Keratinocyte (primary cell): ENCODE measurements at regions not wholly inside any gene's neighbourhood (a gene's known extent, or its start where the extent isn't known, plus 50 kb on each side); places are given as distances from the start of the nearest gene placed in this dataset.

ENCODE experiments used
- EZH2 ChIP-seq: IDR thresholded peaks from one replicate; pipeline ENCODE4 v1.6.1; 2012; ENCODE audit warnings: inconsistent platforms, mild to moderate bottlenecking, low read length, moderate library complexity
- TF ChIP-seq, protein P1 (sequence below), 3 experiments: IDR thresholded peaks in 1 of 3; conservative IDR thresholded peaks in 1 of 3; optimal IDR thresholded peaks in 1 of 3; 2 replicates in 2 of 3; 3 replicates in 1 of 3; pipeline versions ENCODE3 to v1.5.1; 2011; ENCODE audit warnings: low read length in 3 of 3, mild to moderate bottlenecking in 3 of 3, moderate library complexity in 2 of 3, control low read depth in 1 of 3, inconsistent platforms in 1 of 3; ENCODE audit not compliant: insufficient read depth in 2 of 3; ENCODE audit errors: extremely low read depth in 1 of 3

DNA sequence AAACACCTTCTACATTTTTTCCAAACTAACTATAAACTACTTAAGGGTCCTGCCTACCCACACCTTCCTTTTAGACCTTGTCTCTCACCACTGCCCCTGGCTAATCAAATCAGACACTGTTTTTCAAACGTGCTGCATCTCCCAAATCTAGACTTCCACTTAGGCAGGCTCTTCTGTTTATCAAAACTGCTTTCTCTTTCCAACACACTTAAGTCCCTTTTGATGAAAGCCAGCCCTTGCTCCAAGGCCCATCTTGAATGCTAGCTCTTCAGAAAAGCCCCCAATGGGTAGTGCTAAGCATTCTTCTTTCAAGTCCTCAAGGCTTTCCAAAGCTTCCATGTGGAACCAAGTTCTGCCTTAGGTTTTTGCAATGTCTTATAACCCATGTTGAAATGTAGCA is 888.3 kb downstream of the TUSC7 start:
- TF ChIP-seq, protein P1, sequence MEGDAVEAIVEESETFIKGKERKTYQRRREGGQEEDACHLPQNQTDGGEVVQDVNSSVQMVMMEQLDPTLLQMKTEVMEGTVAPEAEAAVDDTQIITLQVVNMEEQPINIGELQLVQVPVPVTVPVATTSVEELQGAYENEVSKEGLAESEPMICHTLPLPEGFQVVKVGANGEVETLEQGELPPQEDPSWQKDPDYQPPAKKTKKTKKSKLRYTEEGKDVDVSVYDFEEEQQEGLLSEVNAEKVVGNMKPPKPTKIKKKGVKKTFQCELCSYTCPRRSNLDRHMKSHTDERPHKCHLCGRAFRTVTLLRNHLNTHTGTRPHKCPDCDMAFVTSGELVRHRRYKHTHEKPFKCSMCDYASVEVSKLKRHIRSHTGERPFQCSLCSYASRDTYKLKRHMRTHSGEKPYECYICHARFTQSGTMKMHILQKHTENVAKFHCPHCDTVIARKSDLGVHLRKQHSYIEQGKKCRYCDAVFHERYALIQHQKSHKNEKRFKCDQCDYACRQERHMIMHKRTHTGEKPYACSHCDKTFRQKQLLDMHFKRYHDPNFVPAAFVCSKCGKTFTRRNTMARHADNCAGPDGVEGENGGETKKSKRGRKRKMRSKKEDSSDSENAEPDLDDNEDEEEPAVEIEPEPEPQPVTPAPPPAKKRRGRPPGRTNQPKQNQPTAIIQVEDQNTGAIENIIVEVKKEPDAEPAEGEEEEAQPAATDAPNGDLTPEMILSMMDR (optimal IDR thresholded peaks at IDR 0.05 in 1 of 3, IDR thresholded peaks at IDR 0.05 in 1 of 3, conservative IDR thresholded peaks at IDR 0.05 in 1 of 3; ENCODE audit: extremely low read depth in 1 of 3, insufficient read depth in 2 of 3, low read length in 3 of 3) = no peak
- TF ChIP-seq EZH2 = no peak
